ENCODE measurements at regions not wholly inside any gene's neighbourhood (a gene's known extent, or its start where the extent isn't known, plus 50 kb on each side); places are given as distances from the start of the nearest gene placed in this dataset.

DNA sequence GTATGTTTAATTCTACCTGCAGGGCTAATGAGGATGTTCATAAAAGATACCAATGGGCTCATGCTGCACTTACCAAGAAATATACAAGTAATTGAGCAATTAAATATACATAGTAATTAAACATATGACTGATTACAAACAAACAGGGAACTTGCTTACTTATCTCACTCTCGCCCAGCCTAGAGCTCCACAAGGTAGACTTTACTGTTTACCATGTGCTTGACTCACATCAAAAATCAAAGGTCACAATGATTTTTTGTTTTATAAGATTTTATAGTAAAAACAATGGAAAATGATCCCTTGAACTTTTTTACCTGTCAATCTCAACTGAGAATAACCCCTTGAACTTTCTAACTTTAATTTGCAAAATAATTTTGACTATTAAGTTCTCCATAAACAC is 1395.1 kb downstream of the SUCLG1 start:
- Histone ChIP-seq H3K27ac (no peak overlapping the region), H3K4me3 (no peak overlapping the region)
- no peak for DNase-seq (ENCODE audit: low spot score)
- TF ChIP-seq, protein P1, sequence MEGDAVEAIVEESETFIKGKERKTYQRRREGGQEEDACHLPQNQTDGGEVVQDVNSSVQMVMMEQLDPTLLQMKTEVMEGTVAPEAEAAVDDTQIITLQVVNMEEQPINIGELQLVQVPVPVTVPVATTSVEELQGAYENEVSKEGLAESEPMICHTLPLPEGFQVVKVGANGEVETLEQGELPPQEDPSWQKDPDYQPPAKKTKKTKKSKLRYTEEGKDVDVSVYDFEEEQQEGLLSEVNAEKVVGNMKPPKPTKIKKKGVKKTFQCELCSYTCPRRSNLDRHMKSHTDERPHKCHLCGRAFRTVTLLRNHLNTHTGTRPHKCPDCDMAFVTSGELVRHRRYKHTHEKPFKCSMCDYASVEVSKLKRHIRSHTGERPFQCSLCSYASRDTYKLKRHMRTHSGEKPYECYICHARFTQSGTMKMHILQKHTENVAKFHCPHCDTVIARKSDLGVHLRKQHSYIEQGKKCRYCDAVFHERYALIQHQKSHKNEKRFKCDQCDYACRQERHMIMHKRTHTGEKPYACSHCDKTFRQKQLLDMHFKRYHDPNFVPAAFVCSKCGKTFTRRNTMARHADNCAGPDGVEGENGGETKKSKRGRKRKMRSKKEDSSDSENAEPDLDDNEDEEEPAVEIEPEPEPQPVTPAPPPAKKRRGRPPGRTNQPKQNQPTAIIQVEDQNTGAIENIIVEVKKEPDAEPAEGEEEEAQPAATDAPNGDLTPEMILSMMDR (IDR thresholded peaks at IDR 0.05) = no peak

DNA sequence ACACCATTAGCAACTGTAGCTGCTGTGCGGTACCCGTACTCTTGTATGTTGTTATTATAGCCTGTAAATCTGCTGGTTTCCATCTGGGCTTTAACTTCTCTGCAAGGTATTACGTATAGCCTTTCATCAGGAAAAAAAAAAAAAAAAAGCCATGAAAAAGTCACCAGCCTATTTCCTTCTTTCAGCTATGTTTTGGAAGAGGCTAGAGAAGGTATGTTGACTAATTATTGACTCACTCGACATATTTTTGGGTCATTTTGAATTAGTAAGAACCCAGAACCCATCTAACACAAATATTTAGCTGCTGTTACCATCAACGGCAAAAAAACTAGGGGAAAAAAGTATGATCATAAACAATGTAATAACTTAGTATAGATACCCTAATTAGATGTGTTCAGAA is 1395.6 kb downstream of the SUCLG1 start:
- H3K27ac ChIP-seq = no peak overlapping the region

DNA sequence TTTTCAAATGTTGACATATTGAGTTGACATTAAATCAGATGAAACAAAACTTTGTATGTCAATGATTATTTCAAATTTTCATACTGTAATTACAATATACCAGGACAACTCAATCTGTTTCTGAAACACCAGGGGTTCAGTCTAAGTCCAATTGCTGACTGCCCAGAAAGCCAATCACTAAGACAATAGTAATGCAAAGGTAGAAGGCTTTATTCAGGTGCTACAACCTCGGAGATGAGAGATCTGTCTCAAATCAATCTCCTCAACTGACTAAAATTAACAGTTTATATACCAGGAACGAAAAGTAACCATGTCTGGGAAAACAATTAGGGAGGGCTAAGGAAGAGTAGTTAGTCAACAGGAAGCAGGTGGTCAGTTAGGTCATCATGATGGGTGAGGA is 1400.4 kb downstream of the SUCLG1 start:
- H3K27ac ChIP-seq = no peak overlapping the region
- no peak for DNase-seq (ENCODE audit: low spot score)
- TF ChIP-seq, protein P1 (IDR thresholded peaks at IDR 0.05) = no peak
- H3K4me3 ChIP-seq = no peak overlapping the region

More for the DNA sequence above, 1395.6 kb downstream of the SUCLG1 start:
- H3K4me3 ChIP-seq = no peak overlapping the region
- no peak for DNase-seq (ENCODE audit: low spot score)
- TF ChIP-seq, protein P1 (IDR thresholded peaks at IDR 0.05) = no peak

GRCh38 chr2:83055376-83056010 is 1403.6 kb downstream of the SUCLG1 start:
- H3K27ac ChIP-seq = no peak overlapping the region
- H3K4me3 ChIP-seq = no peak overlapping the region
- TF ChIP-seq, protein P1 (IDR thresholded peaks at IDR 0.05) = no peak
- DNase-seq (ENCODE audit: low spot score) = no peak

GRCh38 chr2:83054751-83055150 is 1404.3 kb downstream of the SUCLG1 start:
- DNase-seq (ENCODE audit: low spot score) = no peak
- Histone ChIP-seq H3K4me3 (no peak overlapping the region), H3K27ac (no peak overlapping the region)
- TF ChIP-seq, protein P1 (IDR thresholded peaks at IDR 0.05) = no peak

GRCh38 chr2:83051538-83052170 is 1407.4 kb downstream of the SUCLG1 start:
- no peak overlapping the region for H3K27ac ChIP-seq
- H3K4me3 ChIP-seq = no peak overlapping the region
- DNase-seq (ENCODE audit: low spot score) = no peak
- TF ChIP-seq, protein P1 (IDR thresholded peaks at IDR 0.05) = no peak

DNA sequence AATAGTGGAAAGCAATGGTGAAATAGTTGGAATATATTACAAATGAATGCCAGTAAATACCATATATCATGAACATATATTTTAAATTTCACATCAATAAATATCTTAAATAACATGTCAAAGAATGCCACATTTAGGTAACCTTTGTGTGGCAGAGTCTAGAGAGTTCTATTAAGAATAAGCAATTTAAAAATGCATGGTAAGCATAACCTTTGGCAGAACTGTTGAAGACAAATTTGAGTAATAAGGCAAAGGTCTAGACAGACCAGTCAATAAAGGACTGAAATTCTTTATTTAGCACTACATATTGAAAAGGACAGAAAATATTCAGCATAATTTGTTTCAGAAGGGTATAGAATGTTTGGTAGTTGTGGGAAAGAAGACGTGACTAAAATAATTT is 1417.0 kb downstream of the SUCLG1 start:
- TF ChIP-seq, protein P1 (IDR thresholded peaks at IDR 0.05) = no peak
- no peak for DNase-seq (ENCODE audit: low spot score)
- Histone ChIP-seq H3K4me3 (no peak overlapping the region), H3K27ac (no peak overlapping the region)

Data from coronary artery (tissue), 2 donors.